Neural cell (in vitro differentiated cells): ENCODE measurements at regions not wholly inside any gene's neighbourhood (a gene's known extent, or its start where the extent isn't known, plus 50 kb on each side); places are given as distances from the start of the nearest gene placed in this dataset.

Experiments
- EP300 ChIP-seq: fragments of 450-650 bp; conservative IDR thresholded peaks from 2 replicates; pipeline ENCODE4 v1.6.1; 2014; ENCODE audit warnings: antibody characterized with exemption, mild to moderate bottlenecking, moderate library complexity; ENCODE audit not compliant: poor library complexity, severe bottlenecking
- TF ChIP-seq, protein P1 (sequence below): fragments of 450-650 bp; IDR thresholded peaks from 2 replicates; pipeline ENCODE4 v1.5.1; 2014; ENCODE audit warnings: antibody characterized with exemption, mild to moderate bottlenecking, moderate library complexity; ENCODE audit not compliant: poor library complexity, severe bottlenecking

DNA sequence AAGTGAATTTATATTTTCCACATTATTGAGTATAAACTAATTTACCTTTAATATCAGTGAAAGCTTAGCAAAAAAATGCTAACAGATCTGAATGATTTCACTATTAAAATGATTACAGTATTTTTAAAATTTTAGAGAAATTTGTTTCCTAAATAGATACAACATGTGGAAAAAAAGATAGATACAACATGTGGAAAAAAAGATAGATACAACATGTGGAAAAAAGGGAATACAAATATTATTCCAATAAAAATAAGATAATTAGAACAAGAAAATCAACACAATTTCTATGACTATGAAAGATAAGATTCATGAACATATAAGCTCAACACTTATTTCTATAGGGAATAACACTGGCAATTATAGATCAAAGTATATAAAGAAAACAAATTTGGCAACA lies 865.9 kb upstream of the VRK2 start:
- TF ChIP-seq, protein P1, sequence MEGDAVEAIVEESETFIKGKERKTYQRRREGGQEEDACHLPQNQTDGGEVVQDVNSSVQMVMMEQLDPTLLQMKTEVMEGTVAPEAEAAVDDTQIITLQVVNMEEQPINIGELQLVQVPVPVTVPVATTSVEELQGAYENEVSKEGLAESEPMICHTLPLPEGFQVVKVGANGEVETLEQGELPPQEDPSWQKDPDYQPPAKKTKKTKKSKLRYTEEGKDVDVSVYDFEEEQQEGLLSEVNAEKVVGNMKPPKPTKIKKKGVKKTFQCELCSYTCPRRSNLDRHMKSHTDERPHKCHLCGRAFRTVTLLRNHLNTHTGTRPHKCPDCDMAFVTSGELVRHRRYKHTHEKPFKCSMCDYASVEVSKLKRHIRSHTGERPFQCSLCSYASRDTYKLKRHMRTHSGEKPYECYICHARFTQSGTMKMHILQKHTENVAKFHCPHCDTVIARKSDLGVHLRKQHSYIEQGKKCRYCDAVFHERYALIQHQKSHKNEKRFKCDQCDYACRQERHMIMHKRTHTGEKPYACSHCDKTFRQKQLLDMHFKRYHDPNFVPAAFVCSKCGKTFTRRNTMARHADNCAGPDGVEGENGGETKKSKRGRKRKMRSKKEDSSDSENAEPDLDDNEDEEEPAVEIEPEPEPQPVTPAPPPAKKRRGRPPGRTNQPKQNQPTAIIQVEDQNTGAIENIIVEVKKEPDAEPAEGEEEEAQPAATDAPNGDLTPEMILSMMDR, result no peak
- TF ChIP-seq EP300, result no peak
